GM21717 (cell line): ENCODE measurements at regions not wholly inside any gene's neighbourhood (a gene's known extent, or its start where the extent isn't known, plus 50 kb on each side); places are given as distances from the start of the nearest gene placed in this dataset.
"Not testable (repeated sequence)": the region's sequence is repeated elsewhere in the genome, so short reads cannot be mapped to it uniquely, and the experiment has no call there.

Source experiments
- ATAC-seq: cut with Tn5 transposase; IDR thresholded peaks from one replicate; pipeline ENCODE4 v1.9.1; 2021; ENCODE audit warnings: mild to moderate bottlenecking, moderate library complexity; ENCODE audit not compliant: unreplicated experiment

DNA sequence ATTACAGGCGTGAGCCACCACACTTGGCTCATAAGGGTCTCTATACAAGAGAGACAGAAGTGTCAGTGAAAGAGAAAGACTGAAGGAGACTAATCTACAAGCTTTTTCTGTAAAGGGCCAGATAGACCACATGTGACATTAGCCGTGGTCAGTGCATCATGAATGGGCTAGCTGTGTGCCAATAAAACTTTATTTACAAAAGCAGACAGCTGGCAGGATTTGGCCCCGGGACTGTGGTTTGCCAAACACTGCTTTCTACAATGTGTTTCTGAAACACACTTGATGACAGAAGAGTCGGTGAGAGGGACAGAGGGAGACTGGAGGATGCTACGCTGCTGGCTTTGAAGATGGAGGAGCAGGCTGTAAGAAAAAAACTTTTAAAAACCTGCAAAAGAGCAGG, 285.4 kb downstream of the TFAP2C start:
- ATAC-seq: no peak

- ATAC-seq: no peak
These were observed 287.2 kb downstream of the TFAP2C start for GRCh38 chr20:56916345-56916622.

- ATAC-seq: not testable (repeated sequence)
These were observed 290.9 kb downstream of the TFAP2C start for GRCh38 chr20:56920041-56920440.

DNA sequence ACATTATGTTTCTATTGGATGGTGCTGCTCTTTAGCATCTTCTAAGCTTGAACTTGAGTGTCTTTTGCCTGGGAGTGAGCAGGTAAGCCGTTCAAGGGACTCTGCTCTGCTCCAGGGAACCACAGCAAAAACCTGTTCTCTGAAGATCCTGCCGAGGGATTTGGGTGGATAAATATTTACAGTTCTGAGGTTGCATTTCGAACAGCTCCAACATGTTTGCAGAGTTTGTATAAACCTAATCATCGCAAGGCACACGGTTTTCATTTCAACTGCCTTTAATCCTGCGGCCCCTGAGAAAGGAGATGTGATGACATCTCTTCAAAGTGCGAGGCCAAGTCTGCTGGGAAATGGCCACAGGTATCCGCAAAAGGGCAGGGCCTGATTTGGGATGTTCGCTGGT, 293.4 kb downstream of the TFAP2C start:
- ATAC-seq: no peak

DNA sequence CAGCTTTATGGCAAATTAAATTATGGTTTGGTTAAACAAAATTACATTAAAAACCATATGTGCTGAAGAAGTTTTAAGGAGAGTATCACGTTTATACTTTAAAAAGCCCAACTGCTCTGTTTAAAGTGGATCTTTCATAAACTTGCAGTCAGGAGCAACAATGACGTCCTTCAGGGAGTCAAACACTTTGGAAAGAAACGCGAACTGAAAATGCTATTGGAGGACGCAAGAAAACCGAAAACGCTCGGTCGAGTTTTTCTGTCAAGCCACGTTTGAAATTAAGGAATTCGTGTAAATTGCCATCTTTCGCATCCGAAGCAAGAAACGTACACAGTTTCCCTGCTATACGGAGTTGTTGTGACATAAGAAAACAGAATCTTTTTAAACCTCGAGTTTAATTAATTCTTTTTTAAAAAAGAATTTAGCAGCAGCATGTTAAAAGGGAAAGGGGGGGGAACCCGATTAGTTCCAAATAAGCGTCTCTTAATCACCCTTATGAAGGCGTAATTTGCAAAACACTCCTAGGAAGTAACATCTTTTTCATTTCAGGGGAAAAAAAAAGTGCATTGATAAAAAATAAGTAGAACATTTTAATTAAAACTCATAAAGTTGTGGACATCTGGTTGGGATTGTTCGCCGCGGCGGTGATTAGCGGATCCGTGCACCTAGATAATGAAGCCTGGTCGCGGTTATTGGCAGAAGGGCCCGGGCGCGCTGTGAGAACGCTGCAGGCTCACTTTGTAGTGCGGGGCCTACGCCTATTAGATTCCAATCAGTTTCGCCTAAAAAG, 295.4 kb downstream of the TFAP2C start:
- ATAC-seq: no peak

DNA sequence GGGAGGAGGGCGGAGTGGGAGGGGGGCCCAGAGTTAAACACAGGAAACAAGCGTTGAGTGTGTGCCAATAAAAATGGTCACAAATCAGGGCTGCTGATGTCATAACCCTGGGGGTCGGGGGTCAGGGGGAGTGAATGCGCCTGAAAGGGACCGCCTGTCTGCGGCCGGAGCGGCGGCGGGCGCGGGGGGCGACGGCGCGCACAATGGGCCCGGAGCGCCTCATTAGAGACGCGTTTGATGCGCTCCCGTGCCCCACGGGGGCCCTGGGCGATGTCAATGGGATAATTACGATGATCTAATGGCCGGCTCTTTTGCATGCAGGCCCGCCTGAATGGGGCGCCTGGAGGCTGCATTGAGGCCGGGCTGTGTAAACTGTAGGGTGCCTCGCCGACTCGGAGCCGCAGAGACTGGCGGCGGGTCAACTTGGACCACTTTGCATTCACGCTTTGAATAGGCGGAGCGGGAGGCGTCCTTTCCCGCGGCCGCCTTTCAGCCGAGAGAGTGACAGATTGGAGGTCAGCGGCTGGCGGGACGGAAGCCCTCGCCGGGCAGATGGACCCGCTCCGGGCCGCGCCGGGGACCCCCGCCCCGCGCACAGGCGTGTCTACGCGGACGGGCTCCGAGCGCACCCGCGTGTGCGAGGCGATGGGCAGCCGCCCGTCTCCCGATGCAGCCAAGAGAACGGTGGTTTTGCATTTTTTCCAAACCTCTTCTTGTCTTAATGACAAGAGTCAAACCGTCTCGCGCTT, 296.1 kb downstream of the TFAP2C start:
- ATAC-seq: no peak

DNA sequence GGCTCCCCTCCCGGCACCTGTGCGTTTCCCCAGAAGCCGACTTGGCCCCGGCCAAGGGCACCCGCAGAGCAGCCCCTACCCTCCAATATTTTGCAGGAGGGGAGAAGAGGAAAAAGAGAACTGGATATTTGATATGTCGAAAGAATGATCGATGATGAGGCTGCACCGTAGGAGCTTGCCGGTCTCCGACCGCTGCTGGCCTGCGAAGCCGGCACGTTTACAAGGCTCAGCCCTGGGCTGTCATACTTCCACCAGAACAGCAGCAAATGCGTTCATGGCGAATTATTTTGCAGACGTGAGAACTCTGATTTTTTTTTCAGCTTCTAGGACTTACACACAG, 296.7 kb downstream of the TFAP2C start:
- no peak for ATAC-seq

GRCh38 chr20:56926501-56926900, 297.4 kb downstream of the TFAP2C start:
- ATAC-seq: no peak

GRCh38 chr20:56927127-56927526, 298.0 kb downstream of the TFAP2C start:
- no peak for ATAC-seq

DNA sequence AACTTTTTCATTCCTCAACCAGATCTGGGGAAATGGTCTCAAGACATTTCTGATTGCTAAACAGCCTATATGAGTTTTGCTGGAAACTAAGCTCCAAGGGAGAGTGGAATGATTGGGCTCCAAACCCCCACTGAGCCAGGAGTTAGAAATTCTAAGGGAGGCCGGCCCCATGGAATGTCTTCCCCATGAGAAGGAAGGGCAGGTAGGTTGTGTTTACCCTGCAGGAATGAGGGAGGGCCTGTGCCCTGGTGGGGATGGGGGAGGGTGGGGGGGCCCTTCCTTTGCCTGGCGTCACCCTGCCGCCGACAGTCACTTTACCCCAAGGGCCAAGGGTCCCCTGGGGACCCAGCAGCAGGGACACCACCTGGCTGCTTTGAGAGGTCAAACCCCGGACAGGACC, 298.9 kb downstream of the TFAP2C start:
- ATAC-seq: no peak

- no peak for ATAC-seq
These were observed 300.5 kb downstream of the TFAP2C start for GRCh38 chr20:56929606-56930005.

- no peak for ATAC-seq
These were observed 301.8 kb downstream of the TFAP2C start for GRCh38 chr20:56930876-56931275.

GRCh38 chr20:56932575-56933330, 303.6 kb downstream of the TFAP2C start:
- ATAC-seq: no peak

DNA sequence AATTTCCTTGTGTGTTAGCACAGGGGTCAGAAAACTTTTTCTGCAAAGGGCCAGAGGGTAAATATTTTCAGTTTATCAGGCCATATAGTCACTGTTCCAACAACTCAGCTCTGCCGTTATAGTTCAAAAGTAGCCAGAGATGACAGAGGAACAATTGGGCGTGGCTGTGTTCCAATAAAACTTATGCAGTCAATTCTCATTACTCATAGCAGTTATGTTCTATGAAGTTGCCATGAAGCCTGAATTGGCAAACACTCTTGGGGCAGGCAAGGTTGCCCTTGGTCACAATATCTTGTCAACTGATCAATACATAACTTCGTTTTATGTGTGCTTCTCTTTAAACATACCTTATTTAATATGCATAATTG, 304.2 kb downstream of the TFAP2C start:
- ATAC-seq: no peak

GRCh38 chr20:56934888-56935287, 305.8 kb downstream of the TFAP2C start:
- no peak for ATAC-seq

DNA sequence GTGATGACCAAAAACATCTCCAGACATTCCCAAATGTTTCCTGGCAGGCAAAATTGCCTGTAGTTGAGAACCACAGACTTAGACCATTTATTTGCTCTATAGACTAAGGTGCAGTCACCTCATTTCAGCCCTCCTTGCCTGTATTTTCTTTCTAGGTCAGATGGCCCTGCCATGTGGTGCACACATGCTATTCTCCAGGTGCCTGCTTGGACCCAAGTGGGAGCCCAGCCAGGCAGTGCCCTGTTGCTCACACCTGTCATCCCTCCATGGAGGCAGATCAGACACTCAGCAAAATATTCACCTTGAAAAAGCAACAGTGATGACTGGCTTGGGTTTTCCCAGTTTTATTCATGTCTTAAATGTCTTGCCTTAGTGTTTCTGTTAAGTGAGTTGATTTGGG, 311.4 kb downstream of the TFAP2C start:
- ATAC-seq: no peak

GRCh38 chr20:56941101-56941686, 312.1 kb downstream of the TFAP2C start:
- no peak for ATAC-seq

DNA sequence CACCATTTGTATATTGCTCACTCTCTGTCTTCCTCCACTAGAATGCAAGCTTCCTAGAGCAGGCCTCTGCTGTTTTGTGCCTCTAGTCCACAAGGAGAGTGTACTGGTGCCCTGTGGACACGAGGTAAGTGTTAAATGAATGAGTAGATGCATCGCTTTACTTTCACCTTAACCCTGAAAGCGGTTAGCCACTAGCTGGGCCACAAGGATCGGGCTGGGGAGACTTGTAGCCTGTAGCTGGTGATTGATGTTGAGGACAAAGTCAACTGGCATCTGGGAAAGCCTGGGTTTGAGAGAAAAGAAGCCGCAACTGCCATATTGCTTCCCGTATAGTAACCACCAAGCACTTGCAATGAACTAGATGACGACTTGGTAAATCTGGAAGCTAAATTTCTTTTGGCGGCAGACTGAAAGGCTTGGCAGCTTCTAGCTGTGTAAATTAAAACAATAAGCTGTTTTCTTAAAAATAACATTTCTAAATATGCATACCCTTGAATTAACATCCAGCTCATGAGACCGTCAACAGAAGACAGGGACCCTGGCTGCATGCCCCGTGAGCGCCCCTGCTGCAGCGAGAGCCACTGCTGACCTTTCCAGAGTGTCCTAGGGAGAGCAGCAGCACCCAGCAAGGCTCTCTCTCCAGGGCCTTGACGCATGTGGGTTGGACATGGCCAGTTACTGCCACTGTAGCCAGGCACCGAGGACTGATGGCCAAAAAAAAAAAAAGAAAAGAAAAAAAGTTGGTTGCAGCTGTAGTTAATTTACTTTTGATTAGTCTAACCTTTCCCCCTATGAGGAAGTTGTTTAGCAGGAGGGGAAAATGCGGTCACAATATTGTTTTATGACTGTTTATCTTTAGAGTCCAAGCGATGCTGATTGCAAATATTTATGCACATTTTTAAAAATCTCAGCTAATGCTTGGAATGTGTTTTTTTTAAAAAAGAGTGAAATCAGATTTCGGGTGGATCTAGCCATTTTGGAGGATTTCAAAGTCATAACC, 315.1 kb downstream of the TFAP2C start:
- ATAC-seq: no peak

- no peak for ATAC-seq
These were observed 316.0 kb downstream of the TFAP2C start for GRCh38 chr20:56945057-56945456.

GRCh38 chr20:56945901-56946300, 316.8 kb downstream of the TFAP2C start:
- ATAC-seq: no peak
